ENCODE measurements at regions not wholly inside any gene's neighbourhood (a gene's known extent, or its start where the extent isn't known, plus 50 kb on each side); places are given as distances from the start of the nearest gene placed in this dataset.
"Not testable (repeated sequence)": the region's sequence is repeated elsewhere in the genome, so short reads cannot be mapped to it uniquely, and the experiment has no call there.

GRCh38 chr13:23020246-23020843, 160.4 kb upstream of the SGCG start:
- WGBS: 0% methylated on average over 3 of the region's 5 CpGs
- no peaks in the 10 kb centered on the region for H3K4me1 ChIP-seq (ENCODE audit: insufficient read depth, low read length)
- no peak overlapping the region for H3K27ac ChIP-seq (ENCODE audit: low read depth, low read length)
- no peaks in the 10 kb centered on the region for H3K27me3 ChIP-seq (ENCODE audit: insufficient read depth, low read length)
- H3K36me3 ChIP-seq (ENCODE audit: insufficient read depth, low read length): no peaks in the 10 kb centered on the region
- H3K9ac ChIP-seq (ENCODE audit: low read depth, low read length): no peak overlapping the region
- H3K4me3 ChIP-seq (ENCODE audit: low read length): no peak overlapping the region
- no peaks in the 10 kb centered on the region for H3K9me3 ChIP-seq (ENCODE audit: insufficient read depth, low read depth, low read length)

GRCh38 chr13:23021906-23022305, 158.9 kb upstream of the SGCG start:
- Histone ChIP-seq H3K27ac (ENCODE audit: low read depth, low read length) (no peak overlapping the region), H3K4me3 (ENCODE audit: low read length) (no peak overlapping the region), H3K9me3 (ENCODE audit: insufficient read depth, low read depth, low read length) (no peaks in the 10 kb centered on the region), H3K36me3 (ENCODE audit: insufficient read depth, low read length) (no peaks in the 10 kb centered on the region), H3K27me3 (ENCODE audit: insufficient read depth, low read length) (no peaks in the 10 kb centered on the region), H3K4me1 (ENCODE audit: insufficient read depth, low read length) (no peaks in the 10 kb centered on the region), H3K9ac (ENCODE audit: low read depth, low read length) (no peak overlapping the region)
- WGBS: 98% methylated on average over 4 of the region's 5 CpGs

- H3K27me3 ChIP-seq (ENCODE audit: insufficient read depth, low read length): no peaks in the 10 kb centered on the region
- H3K4me1 ChIP-seq (ENCODE audit: insufficient read depth, low read length): no peaks in the 10 kb centered on the region
- H3K36me3 ChIP-seq (ENCODE audit: insufficient read depth, low read length): no peaks in the 10 kb centered on the region
- H3K9ac ChIP-seq (ENCODE audit: low read depth, low read length): no peak overlapping the region
- no peak overlapping the region for H3K27ac ChIP-seq (ENCODE audit: low read depth, low read length)
- H3K4me3 ChIP-seq (ENCODE audit: low read length): no peak overlapping the region
- WGBS: 91% methylated on average over 6 of the region's 7 CpGs
- H3K9me3 ChIP-seq (ENCODE audit: insufficient read depth, low read depth, low read length): no peaks in the 10 kb centered on the region
These were observed 158.1 kb upstream of the SGCG start for GRCh38 chr13:23022704-23023103.

GRCh38 chr13:23025864-23026608, 154.7 kb upstream of the SGCG start:
- H3K9ac ChIP-seq (ENCODE audit: low read depth, low read length): no peak overlapping the region
- H3K36me3 ChIP-seq (ENCODE audit: insufficient read depth, low read length): no peaks in the 10 kb centered on the region
- no peak overlapping the region for H3K4me3 ChIP-seq (ENCODE audit: low read length)
- no peak overlapping the region for H3K27ac ChIP-seq (ENCODE audit: low read depth, low read length)
- no peaks in the 10 kb centered on the region for H3K27me3 ChIP-seq (ENCODE audit: insufficient read depth, low read length)
- no peaks in the 10 kb centered on the region for H3K4me1 ChIP-seq (ENCODE audit: insufficient read depth, low read length)
- 91% methylated on average over 4 of the region's 5 CpGs for WGBS
- no peaks in the 10 kb centered on the region for H3K9me3 ChIP-seq (ENCODE audit: insufficient read depth, low read depth, low read length)

GRCh38 chr13:23039266-23039935, 141.4 kb upstream of the SGCG start:
- Histone ChIP-seq H3K27ac (ENCODE audit: low read depth, low read length) (no peak overlapping the region), H3K27me3 (ENCODE audit: insufficient read depth, low read length) (no peaks in the 10 kb centered on the region), H3K36me3 (ENCODE audit: insufficient read depth, low read length) (no peaks in the 10 kb centered on the region), H3K4me3 (ENCODE audit: low read length) (no peak overlapping the region), H3K9me3 (ENCODE audit: insufficient read depth, low read depth, low read length) (no peaks in the 10 kb centered on the region), H3K4me1 (ENCODE audit: insufficient read depth, low read length) (no peaks in the 10 kb centered on the region), H3K9ac (ENCODE audit: low read depth, low read length) (no peak overlapping the region)
- WGBS: 95% methylated on average over 3 of the region's 3 CpGs

- Histone ChIP-seq H3K27me3 (ENCODE audit: insufficient read depth, low read length) (no peaks in the 10 kb centered on the region), H3K4me3 (ENCODE audit: low read length) (no peak overlapping the region), H3K27ac (ENCODE audit: low read depth, low read length) (no peak overlapping the region), H3K9ac (ENCODE audit: low read depth, low read length) (no peak overlapping the region), H3K4me1 (ENCODE audit: insufficient read depth, low read length) (no peaks in the 10 kb centered on the region), H3K9me3 (ENCODE audit: insufficient read depth, low read depth, low read length) (no peaks in the 10 kb centered on the region), H3K36me3 (ENCODE audit: insufficient read depth, low read length) (no peaks in the 10 kb centered on the region)
- no CpG with 5 or more reads among the region's 2 CpGs for WGBS
These were observed 138.6 kb upstream of the SGCG start for GRCh38 chr13:23042181-23042580.

- Histone ChIP-seq H3K27ac (ENCODE audit: low read depth, low read length) (no peak overlapping the region), H3K4me3 (ENCODE audit: low read length) (no peak overlapping the region), H3K9ac (ENCODE audit: low read depth, low read length) (no peak overlapping the region), H3K36me3 (ENCODE audit: insufficient read depth, low read length) (no peaks in the 10 kb centered on the region), H3K4me1 (ENCODE audit: insufficient read depth, low read length) (no peaks in the 10 kb centered on the region), H3K9me3 (ENCODE audit: insufficient read depth, low read depth, low read length) (no peaks in the 10 kb centered on the region), H3K27me3 (ENCODE audit: insufficient read depth, low read length) (no peaks in the 10 kb centered on the region)
- no CpG with 5 or more reads among the region's 1 CpG for WGBS
These were observed 135.9 kb upstream of the SGCG start for GRCh38 chr13:23044906-23045305.

- no peaks in the 10 kb centered on the region for H3K4me1 ChIP-seq (ENCODE audit: insufficient read depth, low read length)
- H3K27ac ChIP-seq (ENCODE audit: low read depth, low read length): no peak overlapping the region
- no peak overlapping the region for H3K9ac ChIP-seq (ENCODE audit: low read depth, low read length)
- no peaks in the 10 kb centered on the region for H3K27me3 ChIP-seq (ENCODE audit: insufficient read depth, low read length)
- no peak overlapping the region for H3K4me3 ChIP-seq (ENCODE audit: low read length)
- H3K9me3 ChIP-seq (ENCODE audit: insufficient read depth, low read depth, low read length): no peaks in the 10 kb centered on the region
- H3K36me3 ChIP-seq (ENCODE audit: insufficient read depth, low read length): no peaks in the 10 kb centered on the region
- 90% methylated on average over 3 of the region's 3 CpGs for WGBS
These were observed 130.7 kb upstream of the SGCG start for GRCh38 chr13:23050126-23050525.

- not testable (repeated sequence) for H3K9ac ChIP-seq (ENCODE audit: low read depth, low read length); H3K4me1 ChIP-seq (ENCODE audit: insufficient read depth, low read length); H3K36me3 ChIP-seq (ENCODE audit: insufficient read depth, low read length); H3K9me3 ChIP-seq (ENCODE audit: insufficient read depth, low read depth, low read length); H3K27me3 ChIP-seq (ENCODE audit: insufficient read depth, low read length); H3K27ac ChIP-seq (ENCODE audit: low read depth, low read length); H3K4me3 ChIP-seq (ENCODE audit: low read length)
- WGBS: 65% methylated on average over 4 of the region's 5 CpGs
These were observed 127.1 kb upstream of the SGCG start for GRCh38 chr13:23053711-23054110.

- Histone ChIP-seq H3K36me3 (ENCODE audit: insufficient read depth, low read length) (no peaks in the 10 kb centered on the region), H3K4me1 (ENCODE audit: insufficient read depth, low read length) (no peaks in the 10 kb centered on the region), H3K4me3 (ENCODE audit: low read length) (no peak overlapping the region), H3K27me3 (ENCODE audit: insufficient read depth, low read length) (no peaks in the 10 kb centered on the region), H3K9me3 (ENCODE audit: insufficient read depth, low read depth, low read length) (no peaks in the 10 kb centered on the region), H3K27ac (ENCODE audit: low read depth, low read length) (no peak overlapping the region), H3K9ac (ENCODE audit: low read depth, low read length) (no peak overlapping the region)
These were observed 121.6 kb upstream of the SGCG start for GRCh38 chr13:23059173-23059572.

GRCh38 chr13:23060959-23061358, 119.8 kb upstream of the SGCG start:
- no peaks in the 10 kb centered on the region for H3K9me3 ChIP-seq (ENCODE audit: insufficient read depth, low read depth, low read length)
- no peaks in the 10 kb centered on the region for H3K4me1 ChIP-seq (ENCODE audit: insufficient read depth, low read length)
- no peak overlapping the region for H3K9ac ChIP-seq (ENCODE audit: low read depth, low read length)
- WGBS: 97% methylated on average over 1 of the region's 1 CpG
- H3K36me3 ChIP-seq (ENCODE audit: insufficient read depth, low read length): no peaks in the 10 kb centered on the region
- no peak overlapping the region for H3K4me3 ChIP-seq (ENCODE audit: low read length)
- no peaks in the 10 kb centered on the region for H3K27me3 ChIP-seq (ENCODE audit: insufficient read depth, low read length)
- no peak overlapping the region for H3K27ac ChIP-seq (ENCODE audit: low read depth, low read length)
